SH-SY5Y (cell line): ENCODE measurements at regions not wholly inside any gene's neighbourhood (a gene's known extent, or its start where the extent isn't known, plus 50 kb on each side); places are given as distances from the start of the nearest gene placed in this dataset.

Experiments used
- GATA2 ChIP-seq: IDR thresholded peaks from 2 replicates; pipeline ENCODE4 v1.6.1; 2011; ENCODE audit warnings: mild to moderate bottlenecking, low read depth, low read length
- GATA3 ChIP-seq: IDR thresholded peaks from 2 replicates; pipeline ENCODE4 v1.6.1; 2011; ENCODE audit warnings: low read depth, mild to moderate bottlenecking, low read length, moderate library complexity

DNA sequence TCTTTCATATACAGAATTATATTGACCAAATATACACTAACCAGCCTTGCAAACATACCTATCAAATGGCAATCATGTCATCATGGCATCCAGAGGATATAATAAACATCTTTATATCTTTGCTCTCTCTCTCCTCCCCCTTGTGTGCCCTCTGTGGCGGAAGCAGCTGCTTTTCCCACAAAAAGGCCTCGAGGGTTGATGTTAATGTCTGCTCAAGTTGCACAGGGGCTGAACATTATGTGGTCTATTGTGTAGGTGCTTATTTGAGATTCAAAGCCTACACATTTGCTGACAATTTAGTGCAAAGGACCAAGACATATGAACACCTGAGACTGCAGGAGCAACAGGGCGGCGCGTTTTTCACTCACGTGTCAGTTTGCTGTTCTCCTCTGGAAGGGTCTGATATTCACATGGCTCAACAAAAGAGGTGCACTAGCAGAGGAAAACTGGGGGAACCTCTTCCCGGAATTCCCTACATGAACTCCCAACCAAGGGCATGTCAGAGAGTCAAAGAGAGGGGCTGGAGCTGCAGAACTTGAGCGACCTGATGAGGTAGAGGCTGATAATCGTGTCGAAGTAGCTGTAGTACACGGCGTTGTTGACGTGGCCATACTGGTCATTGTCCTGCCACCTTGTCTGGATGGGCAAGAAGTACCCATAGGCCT, 138.8 kb downstream of the RCN1 start:
- TF ChIP-seq GATA2 (no peak), GATA3 (no peak)
